LNCaP clone FGC (cell line): ENCODE measurements at regions not wholly inside any gene's neighbourhood (a gene's known extent, or its start where the extent isn't known, plus 50 kb on each side); places are given as distances from the start of the nearest gene placed in this dataset.

Source experiments
- DNase-seq: peaks from one replicate; pipeline ENCODE4 v3.0.0-alpha.2; 2011; ENCODE audit warnings: low read depth
- H3K4me3 ChIP-seq: 2 replicates; pipeline ENCODE4 v1.5.1; 2011; ENCODE audit warnings: mild to moderate bottlenecking, low read depth, low read length, control low read depth
- TF ChIP-seq, protein P1 (sequence below): IDR thresholded peaks from 2 replicates; pipeline ENCODE4 v1.5.1; 2012; ENCODE audit warnings: mild to moderate bottlenecking; ENCODE audit not compliant: control insufficient read depth, insufficient read depth; ENCODE audit errors: extremely low read depth

DNA sequence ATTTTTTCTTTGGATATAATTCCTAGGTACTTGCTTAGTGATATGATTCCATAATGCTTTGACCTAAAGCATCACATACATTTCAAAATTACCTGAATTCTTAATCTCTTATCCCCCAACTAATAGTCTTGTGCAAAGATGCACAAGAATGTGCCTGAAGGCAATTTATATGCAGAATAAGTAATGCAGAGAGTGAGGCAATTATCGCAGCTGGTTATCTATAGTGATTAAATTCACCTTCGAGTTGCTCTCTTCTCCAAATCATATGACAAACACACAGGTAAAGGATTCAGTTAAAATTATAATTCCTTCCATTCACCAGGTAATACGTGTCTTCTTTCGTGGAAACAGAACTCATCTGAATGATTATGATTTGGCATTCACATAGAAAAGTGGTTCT, 717.3 kb downstream of the MRPL39 start:
- TF ChIP-seq, protein P1, sequence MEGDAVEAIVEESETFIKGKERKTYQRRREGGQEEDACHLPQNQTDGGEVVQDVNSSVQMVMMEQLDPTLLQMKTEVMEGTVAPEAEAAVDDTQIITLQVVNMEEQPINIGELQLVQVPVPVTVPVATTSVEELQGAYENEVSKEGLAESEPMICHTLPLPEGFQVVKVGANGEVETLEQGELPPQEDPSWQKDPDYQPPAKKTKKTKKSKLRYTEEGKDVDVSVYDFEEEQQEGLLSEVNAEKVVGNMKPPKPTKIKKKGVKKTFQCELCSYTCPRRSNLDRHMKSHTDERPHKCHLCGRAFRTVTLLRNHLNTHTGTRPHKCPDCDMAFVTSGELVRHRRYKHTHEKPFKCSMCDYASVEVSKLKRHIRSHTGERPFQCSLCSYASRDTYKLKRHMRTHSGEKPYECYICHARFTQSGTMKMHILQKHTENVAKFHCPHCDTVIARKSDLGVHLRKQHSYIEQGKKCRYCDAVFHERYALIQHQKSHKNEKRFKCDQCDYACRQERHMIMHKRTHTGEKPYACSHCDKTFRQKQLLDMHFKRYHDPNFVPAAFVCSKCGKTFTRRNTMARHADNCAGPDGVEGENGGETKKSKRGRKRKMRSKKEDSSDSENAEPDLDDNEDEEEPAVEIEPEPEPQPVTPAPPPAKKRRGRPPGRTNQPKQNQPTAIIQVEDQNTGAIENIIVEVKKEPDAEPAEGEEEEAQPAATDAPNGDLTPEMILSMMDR: no peak
- no peak overlapping the region for H3K4me3 ChIP-seq
- DNase-seq: no peak

GRCh38 chr21:24881506-24881905, 725.8 kb downstream of the MRPL39 start:
- DNase-seq: no peak
- H3K4me3 ChIP-seq: no peak overlapping the region
- TF ChIP-seq, protein P1: no peak

DNA sequence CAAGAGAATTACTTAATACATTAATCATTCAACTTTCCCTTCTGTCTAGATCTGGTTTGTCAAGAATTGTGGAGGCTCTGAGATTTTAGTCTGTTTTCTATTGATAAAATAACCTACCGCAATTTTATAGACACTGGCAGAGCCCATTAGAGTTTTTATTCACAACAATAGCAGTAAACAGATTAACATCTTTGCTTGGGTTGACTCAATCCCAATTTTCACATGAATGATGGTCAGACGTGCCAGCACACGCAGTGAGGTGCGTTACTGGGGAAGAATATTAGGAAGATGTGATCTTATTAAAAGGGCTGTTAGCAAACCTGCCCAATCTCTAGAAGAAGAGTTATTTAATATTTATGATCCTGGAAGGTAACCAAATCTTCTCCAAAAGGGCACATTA, 736.6 kb downstream of the MRPL39 start:
- no peak overlapping the region for H3K4me3 ChIP-seq
- no peak for DNase-seq
- TF ChIP-seq, protein P1: no peak

DNA sequence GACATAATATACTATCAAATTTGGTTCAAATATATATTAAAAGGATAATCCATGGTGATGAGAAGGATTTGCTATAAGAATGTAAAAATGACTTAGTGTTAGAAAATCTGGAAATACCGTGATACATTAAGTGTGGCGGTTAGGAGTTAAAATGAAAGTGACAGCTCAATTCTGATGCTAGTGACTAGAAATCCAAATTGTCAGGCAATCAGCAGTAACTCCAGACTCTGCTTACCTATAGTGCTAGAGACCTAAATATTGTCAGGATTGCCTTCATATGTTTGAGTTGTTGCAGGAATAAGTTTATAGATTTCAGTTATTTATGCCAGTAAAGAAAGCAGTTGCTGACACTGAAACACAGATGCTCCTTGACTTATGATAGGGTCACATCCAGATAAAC, 737.4 kb downstream of the MRPL39 start:
- no peak overlapping the region for H3K4me3 ChIP-seq
- no peak for DNase-seq
- TF ChIP-seq, protein P1: no peak

- H3K4me3 ChIP-seq: no peak overlapping the region
- DNase-seq: no peak
- TF ChIP-seq, protein P1: no peak
These were observed 739.2 kb downstream of the MRPL39 start for GRCh38 chr21:24868117-24868516.

- DNase-seq: no peak
- TF ChIP-seq, protein P1: no peak
- no peak overlapping the region for H3K4me3 ChIP-seq
These were observed 745.8 kb downstream of the MRPL39 start for GRCh38 chr21:24861471-24861870.

- DNase-seq: no peak
- no peak overlapping the region for H3K4me3 ChIP-seq
- TF ChIP-seq, protein P1: no peak
These were observed 751.0 kb downstream of the MRPL39 start for GRCh38 chr21:24856326-24856725.
